NT2/D1 (cell line): ENCODE measurements at regions not wholly inside any gene's neighbourhood (a gene's known extent, or its start where the extent isn't known, plus 50 kb on each side); places are given as distances from the start of the nearest gene placed in this dataset.

Source experiments
- YY1 ChIP-seq: IDR thresholded peaks from 2 replicates; pipeline ENCODE4 v1.6.1; 2011; ENCODE audit not compliant: insufficient read length, insufficient read depth
- ZNF274 ChIP-seq: IDR thresholded peaks from 2 replicates; pipeline ENCODE4 v1.6.1; 2011; ENCODE audit warnings: mild to moderate bottlenecking, low read depth, low read length

GRCh38 chr5:28265877-28266276, 1227.5 kb upstream of the CDH9 start:
- TF ChIP-seq YY1 (no peak), ZNF274 (no peak)
